ENCODE measurements at regions not wholly inside any gene's neighbourhood (a gene's known extent, or its start where the extent isn't known, plus 50 kb on each side); places are given as distances from the start of the nearest gene placed in this dataset.

- TF ChIP-seq CTCF (IDR thresholded peaks at IDR 0.05) = no peak
- TF ChIP-seq POLR2A (IDR thresholded peaks at IDR 0.05; ENCODE audit: low read depth) = no peak
Observed at GRCh38 chr20:58161192-58161591, 67.3 kb downstream of the ANKRD60 start.
